DND-41 (cell line): ENCODE measurements at regions not wholly inside any gene's neighbourhood (a gene's known extent, or its start where the extent isn't known, plus 50 kb on each side); places are given as distances from the start of the nearest gene placed in this dataset.

Experiments
- ATAC-seq: fragments of 200-7000 bp; cut with Tn5 transposase; 3 replicates; pipeline ENCODE4 v1.9.1; 2021; ENCODE audit warnings: low read depth; ENCODE audit not compliant: insufficient read depth
- DNase-seq: peaks from one replicate; pipeline ENCODE4 v3.0.0-alpha.2; 2020
- H2AFZ ChIP-seq: 2 replicates; pipeline ENCODE4 v1.6.0; 2012; ENCODE audit warnings: low read depth, low read length
- H3K27ac ChIP-seq: 2 replicates; pipeline ENCODE4 v1.5.1; 2012; ENCODE audit warnings: low read length, inconsistent platforms
- H3K27me3 ChIP-seq: fragments of 200-600 bp; sonication (generic); 2 replicates; pipeline ENCODE4 v1.6.0; 2012; ENCODE audit warnings: low read length, mild to moderate bottlenecking, inconsistent platforms; ENCODE audit not compliant: insufficient read depth, poor library complexity
- H3K36me3 ChIP-seq: 2 replicates; pipeline ENCODE4 v1.5.1; 2012; ENCODE audit warnings: low read length, inconsistent platforms; ENCODE audit not compliant: insufficient read depth
- H3K4me1 ChIP-seq: 2 replicates; pipeline ENCODE4 v1.5.1; 2012; ENCODE audit warnings: mild to moderate bottlenecking, low read length; ENCODE audit not compliant: insufficient read depth
- H3K4me2 ChIP-seq: 2 replicates; pipeline ENCODE4 v1.6.0; 2012; ENCODE audit warnings: mild to moderate bottlenecking, moderate library complexity, low read length, inconsistent platforms; ENCODE audit not compliant: insufficient read depth
- H3K4me3 ChIP-seq, 2 experiments: fragments of 200-600 bp in 1 of 2; shearing (Covaris generic) in 1 of 2; 2 replicates each; pipeline ENCODE4 v1.5.1; 2012 to 2016; ENCODE audit warnings: inconsistent platforms in 2 of 2, low read length in 2 of 2, mild to moderate bottlenecking in 2 of 2, low read depth in 1 of 2, moderate library complexity in 1 of 2
- H3K79me2 ChIP-seq: 2 replicates; pipeline ENCODE4 v1.6.0; 2012; ENCODE audit warnings: low read length, inconsistent platforms; ENCODE audit not compliant: insufficient read depth
- H3K9ac ChIP-seq: 2 replicates; pipeline ENCODE4 v1.6.0; 2012; ENCODE audit warnings: low read depth, mild to moderate bottlenecking, inconsistent platforms, low read length, moderate library complexity
- H3K9me3 ChIP-seq: 2 replicates; pipeline ENCODE4 v1.5.1; 2012; ENCODE audit warnings: low read length, moderate library complexity, mild to moderate bottlenecking, inconsistent platforms; ENCODE audit not compliant: insufficient read depth, severe bottlenecking
- H4K20me1 ChIP-seq: 2 replicates; pipeline ENCODE4 v1.6.0; 2012; ENCODE audit warnings: low read length; ENCODE audit not compliant: insufficient read depth
- EZH2 ChIP-seq: IDR thresholded peaks from 3 replicates; pipeline ENCODE4 v1.6.1; 2012; ENCODE audit warnings: borderline replicate concordance, low read depth, mild to moderate bottlenecking, moderate library complexity, low read length, inconsistent platforms; ENCODE audit not compliant: severe bottlenecking
- TF ChIP-seq, protein P1 (sequence below): IDR thresholded peaks from 2 replicates; pipeline ENCODE4 v1.5.1; 2012; ENCODE audit warnings: borderline replicate concordance, low read length, moderate library complexity, mild to moderate bottlenecking; ENCODE audit not compliant: poor library complexity, severe bottlenecking; ENCODE audit errors: extremely low read depth

DNA sequence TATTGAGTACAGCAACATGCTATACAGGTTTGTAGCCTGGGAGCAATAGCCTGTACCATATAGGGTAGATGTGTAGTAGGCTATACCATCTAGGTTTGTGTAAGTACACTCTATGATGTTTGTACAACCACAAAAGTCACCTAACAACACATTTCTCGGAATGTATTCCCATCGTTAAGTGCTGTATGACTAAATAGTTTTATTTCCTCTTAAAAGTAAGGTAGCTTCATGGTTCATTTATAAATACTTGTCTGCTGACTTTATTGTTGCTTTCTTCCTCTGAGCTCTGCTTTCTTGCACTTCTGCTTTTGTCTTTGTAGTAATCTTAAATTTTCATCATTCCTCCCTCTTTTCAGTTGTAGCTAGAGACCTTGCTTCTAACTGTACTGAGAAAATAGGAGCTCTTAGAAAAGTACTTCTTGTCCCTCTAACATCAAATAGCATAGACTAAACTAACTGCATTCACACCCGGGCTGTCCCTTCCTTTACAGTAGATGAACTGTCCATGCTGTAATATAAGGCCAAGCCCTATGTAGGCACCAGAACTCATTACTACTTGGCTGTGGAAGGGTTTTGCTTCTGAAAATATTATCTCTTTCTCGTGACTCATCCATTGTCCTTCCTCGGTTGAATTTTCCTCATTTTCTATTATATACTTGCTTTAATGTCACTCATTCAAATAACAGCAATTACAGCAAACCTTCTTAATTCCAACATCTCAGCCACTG is 55.4 kb upstream of the FAM3C start:
- Histone ChIP-seq H3K9me3 (no peaks in the 10 kb centered on the region), H3K4me1 (no peaks in the 10 kb centered on the region), H3K27me3 (no peaks in the 10 kb centered on the region), H3K27ac (no peak overlapping the region), H3K4me2 (no peak overlapping the region), H3K36me3 (no peaks in the 10 kb centered on the region), H3K79me2 (no peaks in the 10 kb centered on the region), H4K20me1 (no peaks in the 10 kb centered on the region), H3K4me3 (no peak overlapping the region), H2AFZ (no peak overlapping the region), H3K9ac (no peak overlapping the region)
- TF ChIP-seq EZH2, result no peak
- TF ChIP-seq, protein P1, sequence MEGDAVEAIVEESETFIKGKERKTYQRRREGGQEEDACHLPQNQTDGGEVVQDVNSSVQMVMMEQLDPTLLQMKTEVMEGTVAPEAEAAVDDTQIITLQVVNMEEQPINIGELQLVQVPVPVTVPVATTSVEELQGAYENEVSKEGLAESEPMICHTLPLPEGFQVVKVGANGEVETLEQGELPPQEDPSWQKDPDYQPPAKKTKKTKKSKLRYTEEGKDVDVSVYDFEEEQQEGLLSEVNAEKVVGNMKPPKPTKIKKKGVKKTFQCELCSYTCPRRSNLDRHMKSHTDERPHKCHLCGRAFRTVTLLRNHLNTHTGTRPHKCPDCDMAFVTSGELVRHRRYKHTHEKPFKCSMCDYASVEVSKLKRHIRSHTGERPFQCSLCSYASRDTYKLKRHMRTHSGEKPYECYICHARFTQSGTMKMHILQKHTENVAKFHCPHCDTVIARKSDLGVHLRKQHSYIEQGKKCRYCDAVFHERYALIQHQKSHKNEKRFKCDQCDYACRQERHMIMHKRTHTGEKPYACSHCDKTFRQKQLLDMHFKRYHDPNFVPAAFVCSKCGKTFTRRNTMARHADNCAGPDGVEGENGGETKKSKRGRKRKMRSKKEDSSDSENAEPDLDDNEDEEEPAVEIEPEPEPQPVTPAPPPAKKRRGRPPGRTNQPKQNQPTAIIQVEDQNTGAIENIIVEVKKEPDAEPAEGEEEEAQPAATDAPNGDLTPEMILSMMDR, result no peak
- ATAC-seq, result no peak
- no peak for DNase-seq

DNA sequence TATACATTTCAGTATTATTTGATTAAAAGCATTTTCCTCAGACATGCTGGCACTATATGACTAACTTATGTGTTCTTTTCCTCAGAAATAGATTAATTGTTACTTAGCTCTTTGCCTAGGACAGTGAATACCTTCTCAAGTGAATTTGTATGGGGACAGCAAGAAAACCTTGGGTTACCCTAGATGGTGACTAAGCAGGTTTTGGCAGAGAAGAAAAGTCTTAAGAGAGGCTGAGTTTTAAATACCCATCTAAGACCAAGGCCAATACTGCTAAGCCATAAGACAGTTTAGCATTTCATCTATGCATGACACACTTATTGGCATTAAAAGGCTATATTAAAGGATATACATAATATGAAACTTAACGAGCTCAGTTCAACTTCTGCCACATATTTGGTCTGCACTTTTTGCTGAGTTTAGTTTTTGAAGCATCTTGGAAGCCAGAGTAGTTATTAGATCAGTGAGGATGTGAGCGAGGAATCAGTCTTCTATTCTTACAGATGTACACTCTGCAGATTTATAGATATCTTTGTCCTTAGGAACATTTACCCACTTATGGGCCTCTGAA is 54.6 kb upstream of the FAM3C start:
- Histone ChIP-seq H2AFZ (no peak overlapping the region), H3K27ac (no peak overlapping the region), H3K4me3 (no peak overlapping the region), H3K9me3 (no peaks in the 10 kb centered on the region), H3K27me3 (no peaks in the 10 kb centered on the region), H3K79me2 (no peaks in the 10 kb centered on the region), H4K20me1 (no peaks in the 10 kb centered on the region), H3K4me1 (no peaks in the 10 kb centered on the region), H3K4me2 (no peak overlapping the region), H3K36me3 (no peaks in the 10 kb centered on the region), H3K9ac (no peak overlapping the region)
- DNase-seq, result no peak
- ATAC-seq, result no peak
- TF ChIP-seq EZH2, result no peak
- TF ChIP-seq, protein P1, result no peak

DNA sequence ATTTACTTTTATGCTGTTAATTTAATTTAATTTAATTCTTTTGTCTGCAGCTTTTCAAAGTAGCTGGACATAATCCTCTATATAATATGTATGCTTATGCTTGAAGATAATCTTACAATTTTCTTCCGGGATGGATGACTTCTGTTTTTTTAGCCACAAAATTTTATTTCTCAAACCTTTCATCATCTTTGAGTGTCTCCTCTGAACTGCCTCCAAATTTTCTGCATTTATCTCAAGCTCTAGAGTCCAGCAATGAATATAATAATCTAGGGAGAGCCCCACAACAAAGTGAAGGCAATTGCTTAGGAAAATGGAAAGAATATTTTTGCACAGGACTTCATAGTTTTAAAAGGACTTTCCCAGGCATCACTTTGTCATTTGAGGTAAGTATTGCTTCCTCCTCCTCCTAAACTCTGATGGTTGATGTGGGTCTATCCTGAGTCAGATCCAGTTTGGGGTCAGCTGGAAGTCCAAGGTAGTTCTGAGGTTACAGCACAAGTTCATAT is 53.7 kb upstream of the FAM3C start:
- H3K79me2 ChIP-seq, result no peaks in the 10 kb centered on the region
- no peaks in the 10 kb centered on the region for H3K27me3 ChIP-seq
- no peak overlapping the region for H3K9ac ChIP-seq
- DNase-seq (no peak), ATAC-seq (no peak)
- no peak for TF ChIP-seq EZH2
- TF ChIP-seq, protein P1, result no peak
- H3K36me3 ChIP-seq, result no peaks in the 10 kb centered on the region
- H3K4me2 ChIP-seq, result no peak overlapping the region
- no peak overlapping the region for H2AFZ ChIP-seq
- H4K20me1 ChIP-seq, result no peaks in the 10 kb centered on the region
- no peak overlapping the region for H3K27ac ChIP-seq
- no peaks in the 10 kb centered on the region for H3K4me1 ChIP-seq
- H3K9me3 ChIP-seq, result no peaks in the 10 kb centered on the region
- no peak overlapping the region for H3K4me3 ChIP-seq
